SK-N-SH (cell line): ENCODE measurements at regions not wholly inside any gene's neighbourhood (a gene's known extent, or its start where the extent isn't known, plus 50 kb on each side); places are given as distances from the start of the nearest gene placed in this dataset.
A peak's percentile ranks its signal among the peaks of the same experiment; 100 is the strongest.

Experiments used
- CTCF ChIA-PET: fragments of 300-600, 350-600 bp; formaldehyde crosslinking; extraction: SDS; loops from one replicate; lab custom pipeline; 2021; lab: Yijun Ruan, JAX
- POLR2A ChIA-PET: fragments of 350-600 bp; sonication (Branson Sonifier 250); formaldehyde crosslinking; extraction: SDS; loops from one replicate; lab custom pipeline; 2020; ENCODE audit warnings: antibody characterized with exemption, inconsistent platforms; lab: Yijun Ruan, JAX
- DNase-seq: peaks from one replicate; pipeline ENCODE4 v3.0.0; 2012
- H2AFZ ChIP-seq: fragments of 200-600 bp; sonication (generic); 2 replicates; pipeline ENCODE4 v1.8.1; 2016; ENCODE audit warnings: antibody characterized with exemption, mild to moderate bottlenecking, low read depth
- H3F3A ChIP-seq: fragments of 200-600 bp; sonication (generic); replicated peaks from 2 replicates; pipeline ENCODE3; 2016; ENCODE audit warnings: antibody characterized with exemption, mild to moderate bottlenecking; ENCODE audit not compliant: insufficient read depth
- H3K27ac ChIP-seq, 2 experiments: fragments of 200-500 bp in 1 of 2; fragments of 200-600 bp in 1 of 2; sonication (Bioruptor generic) in 1 of 2; sonication (generic), shearing (Covaris generic) in 1 of 2; 2 replicates each; pipeline versions ENCODE4 v1.5.1 to v1.6.1; 2014 to 2016; ENCODE audit warnings: low read depth in 2 of 2, inconsistent platforms in 1 of 2, low read length in 1 of 2, mild to moderate bottlenecking in 1 of 2, mixed read lengths in 1 of 2
- H3K27me3 ChIP-seq: fragments of 200-600 bp; sonication (generic), shearing (Covaris generic); 2 replicates; pipeline ENCODE4 v1.6.1; 2016; ENCODE audit warnings: mixed run types; ENCODE audit not compliant: insufficient read depth
- H3K36me3 ChIP-seq, 2 experiments: fragments of 200-500 bp in 1 of 2; fragments of 200-600 bp in 1 of 2; sonication (Bioruptor generic) in 1 of 2; sonication (generic) in 1 of 2; replicated peaks in 1 of 2; 2 replicates each; pipeline versions ENCODE3 to v1.5.1; 2014 to 2016; ENCODE audit warnings: low read length in 1 of 2, mild to moderate bottlenecking in 1 of 2; ENCODE audit not compliant: insufficient read depth in 2 of 2, control insufficient read depth in 1 of 2
- H3K4me1 ChIP-seq, 2 experiments: fragments of 200-500 bp in 1 of 2; fragments of 200-600 bp in 1 of 2; sonication (Bioruptor generic) in 1 of 2; sonication (generic), shearing (Covaris generic) in 1 of 2; 2 replicates each; pipeline versions ENCODE4 v1.5.1 to v1.6.1; 2014 to 2016; ENCODE audit warnings: low read depth in 1 of 2, low read length in 1 of 2, mixed run types in 1 of 2; ENCODE audit not compliant: insufficient read depth in 2 of 2, control insufficient read depth in 1 of 2
- H3K4me2 ChIP-seq: fragments of 200-600 bp; sonication (generic), shearing (Covaris generic); 2 replicates; pipeline ENCODE4 v1.6.1; 2017; ENCODE audit warnings: mixed run types
- H3K4me3 ChIP-seq, 2 experiments: fragments of 200-500 bp in 1 of 2; fragments of 200-600 bp in 1 of 2; sonication (Bioruptor generic) in 1 of 2; sonication (generic), shearing (Covaris generic) in 1 of 2; 2 replicates each; pipeline versions ENCODE4 v1.5.1 to v1.8.1; 2014 to 2016; ENCODE audit warnings: low read depth in 2 of 2, inconsistent platforms in 1 of 2, low read length in 1 of 2, mild to moderate bottlenecking in 1 of 2, mixed read lengths in 1 of 2, moderate library complexity in 1 of 2
- H3K79me2 ChIP-seq: fragments of 200-600 bp; sonication (generic); 2 replicates; pipeline ENCODE4 v1.8.1; 2017; ENCODE audit warnings: mild to moderate bottlenecking; ENCODE audit not compliant: insufficient read depth
- H3K9ac ChIP-seq: fragments of 200-600 bp; sonication (generic); 2 replicates; pipeline ENCODE4 v1.6.1; 2017; ENCODE audit warnings: mixed run types
- H3K9me2 ChIP-seq: fragments of 200-600 bp; sonication (generic); 2 replicates; pipeline ENCODE4 v1.6.1; 2017; ENCODE audit warnings: mixed run types
- H3K9me3 ChIP-seq: fragments of 200-600 bp; sonication (generic); 2 replicates; pipeline ENCODE4 v1.6.1; 2017; ENCODE audit warnings: mixed run types, mild to moderate bottlenecking, moderate library complexity
- H4K20me1 ChIP-seq: fragments of 200-600 bp; sonication (generic); 2 replicates; pipeline ENCODE4 v1.6.1; 2017; ENCODE audit warnings: mild to moderate bottlenecking, mixed run types; ENCODE audit not compliant: insufficient read depth
- CHD2 ChIP-seq: fragments of 150-350 bp; IDR thresholded peaks from 2 replicates; pipeline ENCODE4 v1.6.1; 2018; ENCODE audit warnings: low read length; ENCODE audit not compliant: partially characterized antibody
- EP300 ChIP-seq, 2 experiments: IDR thresholded peaks; 2 replicates each; pipeline versions ENCODE4 v1.4.0 to v1.6.1; 2012; ENCODE audit warnings: borderline replicate concordance in 1 of 2, low read depth in 1 of 2, low read length in 1 of 2
- FOXJ3 ChIP-seq: sonication (generic); formaldehyde crosslinking; IDR thresholded peaks from 2 replicates; pipeline ENCODE4 v1.5.1; 2020; ENCODE audit warnings: mild to moderate bottlenecking, missing genetic modification reagents
- GATA2 ChIP-seq: sonication (generic); formaldehyde crosslinking; IDR thresholded peaks from 2 replicates; pipeline ENCODE4 v1.5.0; 2020; ENCODE audit warnings: mild to moderate bottlenecking, missing genetic modification reagents
- MEF2A ChIP-seq: IDR thresholded peaks from 2 replicates; pipeline ENCODE4 v1.4.0; 2012; ENCODE audit warnings: low read depth, borderline replicate concordance
- MXI1 ChIP-seq: IDR thresholded peaks from 2 replicates; pipeline ENCODE4 v1.6.1; 2012; ENCODE audit warnings: mild to moderate bottlenecking, low read depth, low read length, improper control_type of control experiment
- NFIC ChIP-seq: IDR thresholded peaks from 2 replicates; pipeline ENCODE4 v1.4.0; 2012; ENCODE audit warnings: borderline replicate concordance
- POLR2AphosphoS5 ChIP-seq: IDR thresholded peaks from 2 replicates; pipeline ENCODE4 v1.6.1; 2012; ENCODE audit warnings: low read depth, low read length
- RAD21 ChIP-seq: IDR thresholded peaks from 2 replicates; pipeline ENCODE4 v1.6.1; 2012; ENCODE audit warnings: mild to moderate bottlenecking, low read length
- RCOR1 ChIP-seq: fragments of 150-350 bp; IDR thresholded peaks from 2 replicates; pipeline ENCODE4 v1.6.1; 2017; ENCODE audit warnings: antibody characterized with exemption, low read length
- RFX5 ChIP-seq: IDR thresholded peaks from 2 replicates; pipeline ENCODE4 v1.6.1; 2012; ENCODE audit warnings: mild to moderate bottlenecking, improper control_type of control experiment, low read length
- RXRA ChIP-seq: IDR thresholded peaks from 2 replicates; pipeline ENCODE4 v1.4.0; 2012; ENCODE audit warnings: low read depth, mild to moderate bottlenecking, borderline replicate concordance
- SIN3A ChIP-seq: IDR thresholded peaks from 2 replicates; pipeline ENCODE4 v1.6.1; 2012; ENCODE audit warnings: low read depth, mild to moderate bottlenecking, low read length, moderate library complexity, borderline replicate concordance
- TCF12 ChIP-seq: IDR thresholded peaks from 2 replicates; pipeline ENCODE4 v1.4.0; 2012
- WGBS: methylation state at CpG from one replicate; pipeline ENCODE4 v1.1.6; 2017; ENCODE audit warnings: low lambda C conversion rate; 5-methylcytosine and 5-hydroxymethylcytosine counted together
- TF ChIP-seq, protein P1 (sequence below): IDR thresholded peaks from 2 replicates; pipeline ENCODE4; 2012
- TF ChIP-seq, protein P2 (sequence below): fragments of 150-350 bp; IDR thresholded peaks from 2 replicates; pipeline ENCODE4 v1.6.1; 2016; ENCODE audit warnings: mild to moderate bottlenecking, low read depth, low read length
- TF ChIP-seq, protein P3 (sequence below): IDR thresholded peaks from 2 replicates; pipeline ENCODE4 v1.4.0; 2012; ENCODE audit warnings: low read depth, borderline replicate concordance

DNA sequence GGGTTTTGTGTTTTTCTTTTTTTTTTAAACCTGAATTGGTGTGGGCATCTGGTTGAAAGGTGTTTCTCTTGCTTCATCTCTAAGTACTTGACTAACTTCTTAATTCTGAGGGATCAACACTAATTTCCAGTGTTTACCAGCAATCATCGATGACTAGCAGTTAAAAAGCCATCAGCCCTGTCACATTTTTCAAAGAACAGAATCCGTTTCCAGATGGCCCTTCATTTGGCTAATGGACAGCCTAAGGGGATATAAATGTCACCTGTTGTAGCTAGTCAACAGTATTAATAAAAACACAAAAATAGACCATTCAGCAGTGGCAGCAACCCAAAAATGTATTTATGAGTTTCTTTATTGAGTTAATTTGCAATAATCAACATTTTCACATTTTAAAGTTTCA is 1076.5 kb downstream of the MAT2B start:
- CTCF ChIA-PET, result interaction anchor here (0.8 to 1.3 kb wide), 2 partner anchors 16 to 91 kb away, joined by 3 read pairs; no protein-coding TSS in a partner anchor
- H3K36me3 ChIP-seq, result no peaks in the 10 kb centered on the region

DNA sequence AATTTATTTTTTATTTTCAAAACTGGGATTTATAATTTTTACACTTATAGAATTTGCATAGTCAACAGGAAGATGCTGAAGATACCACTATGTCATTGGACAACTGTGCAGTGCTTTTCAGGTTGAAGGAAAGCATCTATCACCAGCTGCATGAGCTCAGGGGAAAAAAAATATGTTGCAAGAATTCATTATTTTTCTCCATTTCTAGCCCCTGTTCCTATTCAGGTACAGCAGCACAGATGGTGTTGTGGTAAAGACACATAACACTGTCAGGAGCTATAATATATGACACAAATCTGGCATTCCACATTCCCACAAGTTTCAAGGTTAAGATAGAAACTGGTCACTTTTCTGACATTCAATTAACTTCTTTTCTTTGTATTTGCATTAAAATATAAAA is 1088.6 kb downstream of the MAT2B start:
- Histone ChIP-seq H3K27me3 (no peaks in the 10 kb centered on the region), H3K36me3 (no peaks in the 10 kb centered on the region), H3K4me1 (no peaks in the 10 kb centered on the region), H3K79me2 (no peaks in the 10 kb centered on the region), H3K9me3 (no peaks in the 10 kb centered on the region), H3F3A (no peaks in the 10 kb centered on the region), H3K9me2 (no peaks in the 10 kb centered on the region), H3K4me3 (no peak overlapping the region), H3K27ac (no peak overlapping the region), H3K4me2 (no peak overlapping the region), H2AFZ (no peak overlapping the region), H4K20me1 (no peaks in the 10 kb centered on the region), H3K9ac (no peak overlapping the region)
- DNase-seq, result no peak
- ChIA-PET CTCF (no interaction called here), POLR2A (no interaction called here)
- TF ChIP-seq RXRA, result no peak
- TF ChIP-seq NFIC, result no peak
- TF ChIP-seq, protein P1, sequence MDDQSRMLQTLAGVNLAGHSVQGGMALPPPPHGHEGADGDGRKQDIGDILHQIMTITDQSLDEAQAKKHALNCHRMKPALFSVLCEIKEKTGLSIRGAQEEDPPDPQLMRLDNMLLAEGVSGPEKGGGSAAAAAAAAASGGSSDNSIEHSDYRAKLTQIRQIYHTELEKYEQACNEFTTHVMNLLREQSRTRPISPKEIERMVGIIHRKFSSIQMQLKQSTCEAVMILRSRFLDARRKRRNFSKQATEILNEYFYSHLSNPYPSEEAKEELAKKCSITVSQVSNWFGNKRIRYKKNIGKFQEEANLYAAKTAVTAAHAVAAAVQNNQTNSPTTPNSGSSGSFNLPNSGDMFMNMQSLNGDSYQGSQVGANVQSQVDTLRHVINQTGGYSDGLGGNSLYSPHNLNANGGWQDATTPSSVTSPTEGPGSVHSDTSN, result no peak
- TF ChIP-seq, protein P2, sequence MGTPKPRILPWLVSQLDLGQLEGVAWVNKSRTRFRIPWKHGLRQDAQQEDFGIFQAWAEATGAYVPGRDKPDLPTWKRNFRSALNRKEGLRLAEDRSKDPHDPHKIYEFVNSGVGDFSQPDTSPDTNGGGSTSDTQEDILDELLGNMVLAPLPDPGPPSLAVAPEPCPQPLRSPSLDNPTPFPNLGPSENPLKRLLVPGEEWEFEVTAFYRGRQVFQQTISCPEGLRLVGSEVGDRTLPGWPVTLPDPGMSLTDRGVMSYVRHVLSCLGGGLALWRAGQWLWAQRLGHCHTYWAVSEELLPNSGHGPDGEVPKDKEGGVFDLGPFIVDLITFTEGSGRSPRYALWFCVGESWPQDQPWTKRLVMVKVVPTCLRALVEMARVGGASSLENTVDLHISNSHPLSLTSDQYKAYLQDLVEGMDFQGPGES, result no peak
- no peak for TF ChIP-seq POLR2AphosphoS5
- TF ChIP-seq MEF2A, result no peak
- TF ChIP-seq, protein P3, sequence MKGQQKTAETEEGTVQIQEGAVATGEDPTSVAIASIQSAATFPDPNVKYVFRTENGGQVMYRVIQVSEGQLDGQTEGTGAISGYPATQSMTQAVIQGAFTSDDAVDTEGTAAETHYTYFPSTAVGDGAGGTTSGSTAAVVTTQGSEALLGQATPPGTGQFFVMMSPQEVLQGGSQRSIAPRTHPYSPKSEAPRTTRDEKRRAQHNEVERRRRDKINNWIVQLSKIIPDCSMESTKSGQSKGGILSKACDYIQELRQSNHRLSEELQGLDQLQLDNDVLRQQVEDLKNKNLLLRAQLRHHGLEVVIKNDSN, result no peak
- no peak for TF ChIP-seq RFX5
- no peak for TF ChIP-seq RAD21
- TF ChIP-seq EP300 (IDR thresholded peaks at IDR 0.05; ENCODE audit: borderline replicate concordance in 1 of 2, low read depth in 1 of 2, low read length in 1 of 2), result no peak
- TF ChIP-seq, all 33 proteins: peak for 0

More for the DNA sequence above, 1076.5 kb downstream of the MAT2B start:
- Histone ChIP-seq H3K9ac (no peak overlapping the region), H3K4me2 (no peak overlapping the region), H3K79me2 (no peaks in the 10 kb centered on the region), H3K27ac (peak overlapping the region in 1 of 2 experiments; percentile 100; a peak in 2 of 4 replicates), H3K9me3 (no peaks in the 10 kb centered on the region), H3K9me2 (no peaks in the 10 kb centered on the region), H4K20me1 (no peaks in the 10 kb centered on the region), H3K27me3 (no peaks in the 10 kb centered on the region), H3K4me1 (peaks cover 0 to 21% of the 10 kb centered on the region in 2 experiments; a peak in 2 of 4 replicates), H2AFZ (no peak overlapping the region), H3K4me3 (no peak overlapping the region), H3F3A (no peaks in the 10 kb centered on the region)
- POLR2A ChIA-PET, result no interaction called here
- peak; percentile 66 for TF ChIP-seq CHD2
- TF ChIP-seq SIN3A, result no peak
- TF ChIP-seq RAD21, result 0 out of 2 replicates have a peak, but pooled peaks have one; percentile 32
- TF ChIP-seq POLR2AphosphoS5, result no peak
- peak; percentile 89 for TF ChIP-seq FOXJ3
- TF ChIP-seq EP300 (IDR thresholded peaks at IDR 0.05; ENCODE audit: borderline replicate concordance in 1 of 2, low read depth in 1 of 2, low read length in 1 of 2), result peak in 1 of 2 experiments; percentile 99; a peak in 2 of 4 replicates
- TF ChIP-seq MXI1, result 0 out of 2 replicates have a peak, but pooled peaks have one; percentile 37
- peak; percentile 66 for TF ChIP-seq GATA2 (CRISPR knock-in tag)
- TF ChIP-seq TCF12, result peak; percentile 56
- peak; percentile 83; the same call in 1 of the 2 replicates for TF ChIP-seq RCOR1
- peak; percentile 59 for DNase-seq
- WGBS, result 15% methylated on average over 2 of the region's 2 CpGs
